Mesenchymal stem cell (in vitro differentiated cells and primary cell): ENCODE measurements at regions not wholly inside any gene's neighbourhood (a gene's known extent, or its start where the extent isn't known, plus 50 kb on each side); places are given as distances from the start of the nearest gene placed in this dataset.
A peak's percentile ranks its signal among the peaks of the same experiment; 100 is the strongest.
"Not testable (repeated sequence)": the region's sequence is repeated elsewhere in the genome, so short reads cannot be mapped to it uniquely, and the experiment has no call there.

ENCODE experiments used
- DNase-seq: peaks from one replicate; pipeline ENCODE4 v3.0.0-alpha.2; 2013
- H2AFZ ChIP-seq: one replicate; pipeline ENCODE4 v1.6.1; 2013; ENCODE audit warnings: low read depth, mild to moderate bottlenecking, control low read depth, inconsistent platforms, low read length, moderate library complexity
- H2AK5ac ChIP-seq: 2 replicates; pipeline ENCODE4 v1.6.1; 2013; ENCODE audit warnings: low read length, moderate library complexity, mild to moderate bottlenecking, inconsistent platforms; ENCODE audit not compliant: severe bottlenecking
- H2BK120ac ChIP-seq: one replicate; pipeline ENCODE4 v1.6.1; 2013; ENCODE audit warnings: low read depth, mild to moderate bottlenecking, inconsistent platforms, low read length, moderate library complexity
- H2BK12ac ChIP-seq, 2 experiments: one replicate each; pipeline ENCODE4 v1.6.1; 2013; ENCODE audit warnings: inconsistent platforms in 2 of 2, low read length in 2 of 2, mild to moderate bottlenecking in 2 of 2, moderate library complexity in 2 of 2, control low read depth in 1 of 2
- H2BK15ac ChIP-seq: one replicate; pipeline ENCODE4 v1.6.1; 2013; ENCODE audit warnings: mild to moderate bottlenecking, low read depth, inconsistent platforms; ENCODE audit not compliant: poor library complexity, severe bottlenecking
- H2BK5ac ChIP-seq: 2 replicates; pipeline ENCODE4 v1.6.1; 2013; ENCODE audit warnings: low read depth, mild to moderate bottlenecking, low read length, control low read depth, inconsistent platforms; ENCODE audit not compliant: poor library complexity, severe bottlenecking
- H3K14ac ChIP-seq, 2 experiments: one replicate each; pipeline ENCODE4 v1.6.1; 2013; ENCODE audit warnings: inconsistent platforms in 2 of 2, low read length in 2 of 2, control low read depth in 1 of 2, mild to moderate bottlenecking in 1 of 2, moderate library complexity in 1 of 2
- H3K18ac ChIP-seq, 2 experiments: one replicate each; pipeline ENCODE4 v1.6.1; 2013; ENCODE audit warnings: inconsistent platforms in 2 of 2, low read length in 2 of 2, control low read depth in 1 of 2, low read depth in 1 of 2, mild to moderate bottlenecking in 1 of 2
- H3K23ac ChIP-seq, 2 experiments: one replicate each; pipeline ENCODE4 v1.6.1; 2013; ENCODE audit warnings: inconsistent platforms in 2 of 2, low read length in 2 of 2, mild to moderate bottlenecking in 2 of 2, moderate library complexity in 2 of 2, control low read depth in 1 of 2
- H3K27ac ChIP-seq: 2 replicates; pipeline ENCODE4 v1.5.1; 2013; ENCODE audit warnings: mild to moderate bottlenecking, moderate library complexity, low read length, control low read depth, inconsistent platforms; ENCODE audit not compliant: poor library complexity, severe bottlenecking
- H3K27me3 ChIP-seq, 2 experiments: 2 replicates each; pipeline versions ENCODE4 v1.6.1 to v1.7.0; 2013; ENCODE audit warnings: low read length in 2 of 2, mild to moderate bottlenecking in 2 of 2, moderate library complexity in 2 of 2, control low read depth in 1 of 2, inconsistent platforms in 1 of 2; ENCODE audit not compliant: control insufficient read depth in 1 of 2, insufficient read depth in 1 of 2
- H3K36me3 ChIP-seq, 2 experiments: 2 replicates each; pipeline versions ENCODE4 v1.6.1 to v1.7.0; 2013; ENCODE audit warnings: low read length in 2 of 2, control low read depth in 1 of 2, inconsistent platforms in 1 of 2, low read depth in 1 of 2, mild to moderate bottlenecking in 1 of 2; ENCODE audit not compliant: insufficient read depth in 2 of 2, control insufficient read depth in 1 of 2
- H3K4ac ChIP-seq, 2 experiments: one replicate each; pipeline ENCODE4 v1.6.1; 2013; ENCODE audit warnings: inconsistent platforms in 2 of 2, low read length in 2 of 2, mild to moderate bottlenecking in 2 of 2, moderate library complexity in 2 of 2, control low read depth in 1 of 2, low read depth in 1 of 2
- H3K4me1 ChIP-seq: 2 replicates; pipeline ENCODE4 v1.6.1; 2013; ENCODE audit warnings: low read depth, low read length, control low read depth; ENCODE audit not compliant: control insufficient read depth, insufficient read depth
- H3K4me2 ChIP-seq: 2 replicates; pipeline ENCODE4 v1.6.1; 2013; ENCODE audit warnings: low read length, mild to moderate bottlenecking, inconsistent platforms; ENCODE audit not compliant: poor library complexity, severe bottlenecking
- H3K4me3 ChIP-seq, 2 experiments: 2 replicates each; pipeline versions ENCODE4 v1.5.1 to v1.7.0; 2013; ENCODE audit warnings: low read length in 2 of 2, mild to moderate bottlenecking in 2 of 2, control low read depth in 1 of 2, low read depth in 1 of 2; ENCODE audit not compliant: insufficient read depth in 1 of 2
- H3K79me1 ChIP-seq: replicated peaks from 2 replicates; pipeline ENCODE4 v1.6.1; 2013; ENCODE audit warnings: mild to moderate bottlenecking, control low read depth, low read length, inconsistent platforms; ENCODE audit not compliant: poor library complexity, severe bottlenecking
- H3K9ac ChIP-seq: 2 replicates; pipeline ENCODE4 v1.7.0; 2013; ENCODE audit warnings: mild to moderate bottlenecking, low read length, moderate library complexity
- H3K9me3 ChIP-seq: 2 replicates; pipeline ENCODE4 v1.7.0; 2013; ENCODE audit warnings: mild to moderate bottlenecking, low read length; ENCODE audit not compliant: control insufficient read depth
- H4K8ac ChIP-seq: one replicate; pipeline ENCODE4 v1.6.1; 2013; ENCODE audit warnings: inconsistent platforms, mild to moderate bottlenecking, low read length, moderate library complexity
- H4K91ac ChIP-seq: one replicate; pipeline ENCODE4 v1.6.1; 2013; ENCODE audit warnings: mild to moderate bottlenecking, low read length, inconsistent platforms
- WGBS: methylation state at CpG from one replicate; pipeline ENCODE4 v1.1.7; 2013; ENCODE audit warnings: mixed read lengths; 5-methylcytosine and 5-hydroxymethylcytosine counted together

DNA sequence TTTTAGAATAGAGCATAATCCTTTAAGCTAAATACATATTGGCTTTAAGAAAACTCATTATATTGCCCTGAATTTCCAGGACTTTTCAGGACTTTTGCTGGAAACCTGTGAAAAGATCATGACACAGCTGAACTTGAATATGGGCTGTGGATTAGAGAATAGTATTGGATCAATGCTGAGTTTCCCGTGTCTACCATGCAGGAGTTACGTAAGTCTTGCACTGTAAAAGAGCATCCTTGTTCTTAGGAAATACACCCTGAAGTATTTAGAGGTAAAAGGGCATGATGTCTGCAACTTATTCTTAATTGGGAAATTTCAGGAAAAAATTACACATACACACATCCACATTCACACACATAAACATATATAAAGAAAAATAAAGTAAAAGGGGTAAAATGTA lies 82.1 kb downstream of the ZFP36L2 start:
- Histone ChIP-seq H3K9me3 (no peaks in the 10 kb centered on the region), H3K14ac (no peak overlapping the region), H2BK12ac (no peak overlapping the region), H2BK15ac (no peak overlapping the region), H4K8ac (no peak overlapping the region), H3K9ac (no peak overlapping the region), H3K27ac (no peak overlapping the region), H3K27me3 (no peaks in the 10 kb centered on the region), H3K4me1 (peaks cover 4% of the 10 kb centered on the region), H3K79me1 (no peaks in the 10 kb centered on the region), H3K18ac (no peak overlapping the region), H3K23ac (no peak overlapping the region), H3K4ac (no peak overlapping the region), H3K4me3 (no peak overlapping the region), H2AK5ac (no peak overlapping the region), H3K36me3 (no peaks in the 10 kb centered on the region), H3K4me2 (no peak overlapping the region), H4K91ac (no peak overlapping the region), H2BK120ac (no peak overlapping the region), H2BK5ac (no peak overlapping the region), H2AFZ (no peak overlapping the region)
- WGBS = 50% methylated on average over 1 of the region's 2 CpGs
- DNase-seq = peak; percentile 37

- Histone ChIP-seq H2BK5ac (no peak overlapping the region), H3K36me3 (no peaks in the 10 kb centered on the region), H3K9me3 (no peaks in the 10 kb centered on the region), H3K27ac (no peak overlapping the region), H3K23ac (no peak overlapping the region), H2AK5ac (no peak overlapping the region), H3K4me3 (no peak overlapping the region), H3K27me3 (no peaks in the 10 kb centered on the region), H3K4me2 (no peak overlapping the region), H4K8ac (no peak overlapping the region), H2BK12ac (peak overlapping the region in 1 of 2 experiments; percentile 5), H2BK15ac (no peak overlapping the region), H3K18ac (no peak overlapping the region), H3K14ac (no peak overlapping the region), H3K4me1 (peaks cover 4% of the 10 kb centered on the region), H3K4ac (no peak overlapping the region), H2AFZ (no peak overlapping the region), H3K79me1 (no peaks in the 10 kb centered on the region), H3K9ac (no peak overlapping the region), H4K91ac (no peak overlapping the region), H2BK120ac (no peak overlapping the region)
- DNase-seq = no peak
- 92% methylated on average over 6 of the region's 8 CpGs for WGBS
Measured at GRCh38 chr2:43143756-43144155, 82.7 kb downstream of the ZFP36L2 start.

DNA sequence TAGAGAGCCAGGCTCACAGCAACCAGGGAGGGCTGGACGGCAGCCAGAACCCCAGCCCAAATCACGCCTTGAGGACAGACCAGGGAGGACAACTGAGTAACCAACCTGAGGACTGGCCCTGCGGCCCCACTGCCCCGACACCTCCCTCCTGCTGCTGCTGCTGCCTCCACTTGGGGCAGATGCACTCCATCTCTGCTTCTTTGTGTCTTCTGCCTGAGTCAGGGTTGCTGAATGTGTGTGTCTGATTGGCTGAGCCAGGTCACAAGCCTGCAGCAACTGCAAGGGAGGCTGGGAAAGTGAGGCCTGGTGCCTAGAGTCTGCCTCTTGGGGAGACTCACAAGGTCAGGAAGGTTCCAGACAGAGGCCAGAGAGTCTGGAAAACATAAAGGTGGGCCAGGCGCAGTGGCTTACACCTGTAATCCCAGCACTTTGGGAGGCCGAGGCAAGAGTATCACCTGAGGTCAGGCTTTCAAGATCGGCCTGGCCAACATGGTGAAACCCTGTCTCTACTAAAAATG lies 83.4 kb downstream of the ZFP36L2 start:
- no peak overlapping the region for H3K9ac ChIP-seq
- WGBS = 96% methylated on average over 7 of the region's 7 CpGs

GRCh38 chr2:43141636-43142151 lies 84.7 kb downstream of the ZFP36L2 start:
- H3K27me3 ChIP-seq, H2AK5ac ChIP-seq, H3K9ac ChIP-seq, H3K27ac ChIP-seq, H2BK5ac ChIP-seq, H3K9me3 ChIP-seq, H3K4me2 ChIP-seq, H3K4me3 ChIP-seq, H2BK120ac ChIP-seq, H3K36me3 ChIP-seq, H3K18ac ChIP-seq, DNase-seq, H3K14ac ChIP-seq, H2AFZ ChIP-seq, H4K8ac ChIP-seq, H2BK12ac ChIP-seq, H3K23ac ChIP-seq, H4K91ac ChIP-seq, H3K4ac ChIP-seq, H3K4me1 ChIP-seq, H3K79me1 ChIP-seq, H2BK15ac ChIP-seq: not testable (repeated sequence)
- 96% methylated on average over 7 of the region's 7 CpGs for WGBS

More for the DNA sequence above, 83.4 kb downstream of the ZFP36L2 start:
- Histone ChIP-seq H3K14ac (no peak overlapping the region), H2AK5ac (no peak overlapping the region), H2AFZ (no peak overlapping the region), H2BK5ac (no peak overlapping the region), H3K9me3 (no peaks in the 10 kb centered on the region), H3K27ac (no peak overlapping the region), H3K27me3 (no peaks in the 10 kb centered on the region), H3K4me2 (no peak overlapping the region), H2BK12ac (peak overlapping the region in 1 of 2 experiments; percentile 40), H3K79me1 (no peaks in the 10 kb centered on the region), H3K36me3 (no peaks in the 10 kb centered on the region), H3K18ac (peak overlapping the region in 1 of 2 experiments; percentile 26), H4K8ac (no peak overlapping the region), H3K4me3 (no peak overlapping the region), H3K23ac (no peak overlapping the region), H2BK120ac (no peak overlapping the region), H4K91ac (peak overlapping the region; percentile 74), H3K4me1 (peaks cover 4% of the 10 kb centered on the region), H3K4ac (peak overlapping the region in 1 of 2 experiments; percentile 2), H2BK15ac (peak overlapping the region; percentile 6)
- DNase-seq = peak; percentile 12
